OCI-LY1 (cell line): ENCODE measurements at regions not wholly inside any gene's neighbourhood (a gene's known extent, or its start where the extent isn't known, plus 50 kb on each side); places are given as distances from the start of the nearest gene placed in this dataset.
"Not testable (repeated sequence)": the region's sequence is repeated elsewhere in the genome, so short reads cannot be mapped to it uniquely, and the experiment has no call there.

Source experiments
- H2AFZ ChIP-seq: fragments of 200-600 bp; sonication (generic), shearing (Covaris generic); 2 replicates; pipeline ENCODE4 v1.6.0; 2014; ENCODE audit warnings: antibody characterized with exemption, mild to moderate bottlenecking, low read length
- H3F3A ChIP-seq: fragments of 200-600 bp; sonication (generic), shearing (Covaris generic); 2 replicates; pipeline ENCODE4 v1.6.0; 2014; ENCODE audit warnings: mild to moderate bottlenecking, antibody characterized with exemption, low read length, moderate library complexity; ENCODE audit not compliant: insufficient read depth
- H3K27ac ChIP-seq: fragments of 200-600 bp; sonication (generic); 2 replicates; pipeline ENCODE4 v1.5.1; 2014; ENCODE audit warnings: low read length, mixed run types, mild to moderate bottlenecking, low read depth; ENCODE audit not compliant: poor library complexity, severe bottlenecking
- H3K27me3 ChIP-seq: fragments of 200-600 bp; sonication (generic); 2 replicates; pipeline ENCODE4 v1.6.0; 2014; ENCODE audit warnings: antibody characterized with exemption, mild to moderate bottlenecking, low read length, moderate library complexity; ENCODE audit not compliant: insufficient read depth
- H3K36me3 ChIP-seq: fragments of 200-600 bp; sonication (generic); 2 replicates; pipeline ENCODE4 v1.6.1; 2014; ENCODE audit warnings: mild to moderate bottlenecking, antibody characterized with exemption, low read length, moderate library complexity, mixed read lengths; ENCODE audit not compliant: insufficient read depth
- H3K4me1 ChIP-seq: fragments of 200-600 bp; sonication (generic); 2 replicates; pipeline ENCODE4 v1.5.1; 2014; ENCODE audit warnings: mild to moderate bottlenecking, low read length, moderate library complexity; ENCODE audit not compliant: insufficient read depth, severe bottlenecking
- H3K4me2 ChIP-seq: fragments of 200-600 bp; sonication (generic), shearing (Covaris generic); 2 replicates; pipeline ENCODE4 v1.6.1; 2014; ENCODE audit warnings: low read length
- H3K4me3 ChIP-seq: fragments of 200-600 bp; sonication (generic); 2 replicates; pipeline ENCODE4 v1.5.1; 2014; ENCODE audit warnings: low read length, low read depth, mild to moderate bottlenecking, mixed read lengths; ENCODE audit not compliant: poor library complexity, severe bottlenecking
- H3K79me2 ChIP-seq: fragments of 200-600 bp; shearing (Covaris generic); 2 replicates; pipeline ENCODE4 v1.6.1; 2016; ENCODE audit warnings: mixed run types, low read length, mixed read lengths; ENCODE audit not compliant: insufficient read depth
- H3K9ac ChIP-seq: fragments of 200-600 bp; sonication (generic), shearing (Covaris generic); 2 replicates; pipeline ENCODE4 v1.6.1; 2014; ENCODE audit warnings: mild to moderate bottlenecking, low read length, mixed read lengths
- H3K9me2 ChIP-seq: fragments of 200-600 bp; sonication (generic), shearing (Covaris generic); 2 replicates; pipeline ENCODE4 v1.6.1; 2014; ENCODE audit warnings: low read depth, mild to moderate bottlenecking, low read length, mixed read lengths
- H3K9me3 ChIP-seq: fragments of 200-600 bp; shearing (Covaris generic); 2 replicates; pipeline ENCODE4 v1.6.1; 2014; ENCODE audit warnings: low read length, mixed read lengths
- H4K20me1 ChIP-seq: fragments of 200-600 bp; sonication (generic), shearing (Covaris generic); 2 replicates; pipeline ENCODE4 v1.6.0; 2016; ENCODE audit warnings: mild to moderate bottlenecking, low read length; ENCODE audit not compliant: insufficient read depth
- CTCF ChIP-seq: fragments of 200-600 bp; sonication (generic), shearing (Covaris generic); IDR thresholded peaks from 2 replicates; pipeline ENCODE4 v1.5.1; 2017; ENCODE audit warnings: mild to moderate bottlenecking, antibody characterized with exemption, low read length, moderate library complexity, mixed read lengths
- EZH2 ChIP-seq: fragments of 200-600 bp; sonication (generic), shearing (Covaris generic); IDR thresholded peaks from 2 replicates; pipeline ENCODE4 v1.8.0; 2017; ENCODE audit warnings: borderline replicate concordance, mixed run types, mild to moderate bottlenecking, antibody characterized with exemption, low read length, moderate library complexity, mixed read lengths

- no peaks in the 10 kb centered on the region for H3K9me3 ChIP-seq
- no peak overlapping the region for H2AFZ ChIP-seq
- H3K79me2 ChIP-seq, result no peaks in the 10 kb centered on the region
- H3F3A ChIP-seq, result no peaks in the 10 kb centered on the region
- no peaks in the 10 kb centered on the region for H3K27me3 ChIP-seq
- H3K27ac ChIP-seq, result no peak overlapping the region
- H3K4me3 ChIP-seq, result no peak overlapping the region
- no peak overlapping the region for H3K4me2 ChIP-seq
- H3K36me3 ChIP-seq, result no peaks in the 10 kb centered on the region
- H3K9me2 ChIP-seq, result no peaks in the 10 kb centered on the region
- no peaks in the 10 kb centered on the region for H3K4me1 ChIP-seq
- no peaks in the 10 kb centered on the region for H4K20me1 ChIP-seq
- no peak overlapping the region for H3K9ac ChIP-seq
- no peak for TF ChIP-seq CTCF
- no peak for TF ChIP-seq EZH2
Observed at GRCh38 chr6:43883847-43884651, 114.0 kb downstream of the VEGFA start.

- H3K4me1 ChIP-seq, H3K27me3 ChIP-seq, H3K4me2 ChIP-seq, H3K9me3 ChIP-seq, H2AFZ ChIP-seq, H3K79me2 ChIP-seq, H3K27ac ChIP-seq, H4K20me1 ChIP-seq, H3K4me3 ChIP-seq, H3K9ac ChIP-seq, H3K9me2 ChIP-seq, H3K36me3 ChIP-seq, H3F3A ChIP-seq: not testable (repeated sequence)
Observed at GRCh38 chr6:43882690-43883448, 112.9 kb downstream of the VEGFA start.

GRCh38 chr6:43880236-43881137 lies 110.5 kb downstream of the VEGFA start:
- TF ChIP-seq CTCF (no peak), EZH2 (no peak)
- H3K9me2 ChIP-seq, result no peaks in the 10 kb centered on the region
- no peaks in the 10 kb centered on the region for H3K36me3 ChIP-seq
- no peak overlapping the region for H3K4me2 ChIP-seq
- no peaks in the 10 kb centered on the region for H3F3A ChIP-seq
- no peaks in the 10 kb centered on the region for H3K79me2 ChIP-seq
- no peak overlapping the region for H3K9ac ChIP-seq
- H3K9me3 ChIP-seq, result no peaks in the 10 kb centered on the region
- no peak overlapping the region for H3K27ac ChIP-seq
- H4K20me1 ChIP-seq, result no peaks in the 10 kb centered on the region
- no peaks in the 10 kb centered on the region for H3K27me3 ChIP-seq
- H2AFZ ChIP-seq, result no peak overlapping the region
- H3K4me3 ChIP-seq, result no peak overlapping the region
- H3K4me1 ChIP-seq, result no peaks in the 10 kb centered on the region
